PFSK-1 (cell line): ENCODE measurements at regions not wholly inside any gene's neighbourhood (a gene's known extent, or its start where the extent isn't known, plus 50 kb on each side); places are given as distances from the start of the nearest gene placed in this dataset.

Source experiments
- FOXP2 ChIP-seq: optimal IDR thresholded peaks from 2 replicates; pipeline ENCODE3; 2011; ENCODE audit warnings: borderline replicate concordance, control low read depth, inconsistent platforms; ENCODE audit not compliant: insufficient read depth; ENCODE audit errors: extremely low read length, extremely low read depth
- POLR2AphosphoS5 ChIP-seq: IDR thresholded peaks from 2 replicates; pipeline ENCODE4 v1.6.1; 2012; ENCODE audit warnings: low read depth, mild to moderate bottlenecking, control low read depth, low read length, moderate library complexity
- SIN3A ChIP-seq: IDR thresholded peaks from 2 replicates; pipeline ENCODE4 v1.6.1; 2012; ENCODE audit warnings: mild to moderate bottlenecking, low read length, moderate library complexity, borderline replicate concordance; ENCODE audit not compliant: insufficient read depth
- TAF1 ChIP-seq: IDR thresholded peaks from 2 replicates; pipeline ENCODE4 v1.6.1; 2012; ENCODE audit warnings: low read length, control low read depth, borderline replicate concordance; ENCODE audit not compliant: insufficient read depth
- TF ChIP-seq, protein P1 (sequence below), 2 experiments: IDR thresholded peaks; 2 replicates each; pipeline versions ENCODE4 v1.6.1 to v1.8.0; 2011 to 2012; ENCODE audit warnings: low read depth in 2 of 2, low read length in 2 of 2, control low read depth in 1 of 2, inconsistent platforms in 1 of 2, mild to moderate bottlenecking in 1 of 2, moderate library complexity in 1 of 2; ENCODE audit not compliant: insufficient read depth in 1 of 2

DNA sequence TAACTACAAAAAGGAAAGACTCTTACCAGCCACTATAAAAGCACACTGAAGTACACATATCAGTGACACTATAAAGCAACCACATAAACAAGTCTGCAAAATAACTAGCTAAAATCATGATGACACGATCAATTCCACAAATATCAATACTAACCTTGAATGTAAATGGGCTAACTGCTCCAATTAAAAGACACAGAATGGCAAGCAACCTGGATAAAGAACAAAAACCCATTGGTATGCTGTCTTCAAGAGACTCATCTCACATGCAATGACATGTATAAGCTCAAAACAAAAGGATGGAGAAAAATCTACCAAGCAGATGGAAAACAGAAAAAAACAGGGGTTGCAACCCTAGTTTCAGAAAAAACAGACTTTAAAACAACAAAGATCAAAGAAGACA is 59.7 kb upstream of the LYPLAL1 start:
- no peak for TF ChIP-seq SIN3A
- TF ChIP-seq, protein P1, sequence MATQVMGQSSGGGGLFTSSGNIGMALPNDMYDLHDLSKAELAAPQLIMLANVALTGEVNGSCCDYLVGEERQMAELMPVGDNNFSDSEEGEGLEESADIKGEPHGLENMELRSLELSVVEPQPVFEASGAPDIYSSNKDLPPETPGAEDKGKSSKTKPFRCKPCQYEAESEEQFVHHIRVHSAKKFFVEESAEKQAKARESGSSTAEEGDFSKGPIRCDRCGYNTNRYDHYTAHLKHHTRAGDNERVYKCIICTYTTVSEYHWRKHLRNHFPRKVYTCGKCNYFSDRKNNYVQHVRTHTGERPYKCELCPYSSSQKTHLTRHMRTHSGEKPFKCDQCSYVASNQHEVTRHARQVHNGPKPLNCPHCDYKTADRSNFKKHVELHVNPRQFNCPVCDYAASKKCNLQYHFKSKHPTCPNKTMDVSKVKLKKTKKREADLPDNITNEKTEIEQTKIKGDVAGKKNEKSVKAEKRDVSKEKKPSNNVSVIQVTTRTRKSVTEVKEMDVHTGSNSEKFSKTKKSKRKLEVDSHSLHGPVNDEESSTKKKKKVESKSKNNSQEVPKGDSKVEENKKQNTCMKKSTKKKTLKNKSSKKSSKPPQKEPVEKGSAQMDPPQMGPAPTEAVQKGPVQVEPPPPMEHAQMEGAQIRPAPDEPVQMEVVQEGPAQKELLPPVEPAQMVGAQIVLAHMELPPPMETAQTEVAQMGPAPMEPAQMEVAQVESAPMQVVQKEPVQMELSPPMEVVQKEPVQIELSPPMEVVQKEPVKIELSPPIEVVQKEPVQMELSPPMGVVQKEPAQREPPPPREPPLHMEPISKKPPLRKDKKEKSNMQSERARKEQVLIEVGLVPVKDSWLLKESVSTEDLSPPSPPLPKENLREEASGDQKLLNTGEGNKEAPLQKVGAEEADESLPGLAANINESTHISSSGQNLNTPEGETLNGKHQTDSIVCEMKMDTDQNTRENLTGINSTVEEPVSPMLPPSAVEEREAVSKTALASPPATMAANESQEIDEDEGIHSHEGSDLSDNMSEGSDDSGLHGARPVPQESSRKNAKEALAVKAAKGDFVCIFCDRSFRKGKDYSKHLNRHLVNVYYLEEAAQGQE (IDR thresholded peaks at IDR 0.05; ENCODE audit: insufficient read depth in 1 of 2, low read depth in 2 of 2, low read length in 2 of 2) = no peak
- TF ChIP-seq POLR2AphosphoS5 = no peak
- no peak for TF ChIP-seq FOXP2
- no peak for TF ChIP-seq TAF1

DNA sequence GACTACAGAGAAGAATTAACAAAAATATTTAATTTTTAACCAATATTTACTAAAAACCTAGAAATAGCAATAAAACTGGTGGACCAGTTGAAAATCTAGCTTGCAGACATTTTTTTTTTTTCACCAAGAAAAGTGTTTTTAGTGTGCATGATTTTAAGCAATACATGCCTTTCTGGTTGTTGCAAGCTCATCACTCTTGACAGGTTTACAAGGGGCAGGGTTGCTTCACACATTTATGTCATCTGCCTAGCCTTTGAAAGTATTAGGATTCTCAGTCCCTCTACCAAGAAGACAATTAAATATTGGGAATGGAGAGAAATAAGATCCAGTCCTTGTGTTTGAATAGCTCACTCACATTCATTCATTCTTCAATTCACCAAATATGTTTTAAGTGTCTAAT is 53.8 kb upstream of the LYPLAL1 start:
- TF ChIP-seq POLR2AphosphoS5 (no peak), FOXP2 (no peak), SIN3A (no peak), TAF1 (no peak)
- TF ChIP-seq, protein P1 (IDR thresholded peaks at IDR 0.05; ENCODE audit: insufficient read depth in 1 of 2, low read depth in 2 of 2, low read length in 2 of 2) = no peak

DNA sequence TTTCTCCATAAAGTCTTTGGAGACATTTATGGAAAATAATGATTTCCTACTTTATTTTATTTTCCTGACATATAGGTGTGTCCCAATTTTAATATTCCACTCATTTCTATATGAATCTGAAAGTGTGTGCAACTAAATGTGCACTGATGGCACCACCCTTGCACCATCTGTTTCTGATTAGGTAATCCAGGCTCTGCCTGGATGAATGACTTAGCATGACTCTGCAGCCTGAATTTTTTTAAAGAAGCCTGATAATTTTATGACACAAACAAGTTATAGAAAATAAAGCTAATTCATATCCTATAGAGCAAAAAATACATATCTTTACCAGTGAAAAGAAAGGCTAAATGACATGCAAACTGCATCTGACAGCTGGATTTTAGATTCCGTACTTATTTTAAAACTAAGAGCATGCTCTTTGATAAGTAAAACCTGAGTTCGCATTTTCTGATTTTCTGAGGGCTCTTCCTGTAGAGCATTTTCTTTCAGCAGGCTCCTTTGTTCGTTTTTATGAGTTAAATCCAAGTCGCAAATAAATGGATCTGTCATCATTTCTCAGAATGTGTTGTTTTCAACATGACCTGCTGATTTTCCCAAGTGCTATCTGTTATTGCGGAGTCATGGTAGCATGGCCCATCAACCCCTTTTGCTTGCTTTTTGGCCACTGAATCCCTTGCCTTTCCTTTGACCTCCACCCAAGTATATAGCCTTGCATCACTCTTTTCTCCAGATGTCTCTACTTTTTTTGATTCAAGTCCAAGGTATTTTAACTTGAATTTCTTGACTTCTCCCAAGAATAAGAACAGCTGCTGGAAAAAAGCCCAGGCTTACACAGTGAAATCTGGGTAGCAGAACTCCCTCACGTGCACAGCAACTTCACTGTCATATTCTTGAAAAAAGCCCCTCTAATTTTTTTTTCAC is 52.8 kb upstream of the LYPLAL1 start:
- TF ChIP-seq TAF1 (no peak), SIN3A (no peak), POLR2AphosphoS5 (no peak), FOXP2 (no peak)
- TF ChIP-seq, protein P1 (IDR thresholded peaks at IDR 0.05; ENCODE audit: insufficient read depth in 1 of 2, low read depth in 2 of 2, low read length in 2 of 2) = no peak

DNA sequence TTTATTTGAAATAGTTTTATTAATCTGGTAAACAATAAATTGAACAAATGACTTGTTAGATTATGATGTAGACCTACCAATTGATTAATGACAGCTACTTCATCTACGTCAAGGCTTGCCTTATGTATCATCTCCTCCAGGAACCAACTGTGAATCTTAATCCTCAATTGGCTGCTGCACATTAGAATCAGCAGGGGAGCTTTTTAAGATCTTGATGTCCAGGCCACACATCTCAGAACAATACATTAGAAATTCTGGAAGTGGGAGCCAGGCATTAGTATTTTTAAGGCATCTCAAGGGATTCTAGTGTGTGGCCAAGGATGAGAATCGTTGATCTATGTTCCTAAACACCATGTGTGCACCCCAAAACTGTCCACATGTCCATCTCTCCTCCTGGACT is 52.0 kb upstream of the LYPLAL1 start:
- TF ChIP-seq, protein P1 (IDR thresholded peaks at IDR 0.05; ENCODE audit: insufficient read depth in 1 of 2, low read depth in 2 of 2, low read length in 2 of 2) = no peak
- no peak for TF ChIP-seq TAF1
- TF ChIP-seq SIN3A = no peak
- no peak for TF ChIP-seq POLR2AphosphoS5
- TF ChIP-seq FOXP2 = no peak
